GM23338 (cell line): ENCODE measurements at regions not wholly inside any gene's neighbourhood (a gene's known extent, or its start where the extent isn't known, plus 50 kb on each side); places are given as distances from the start of the nearest gene placed in this dataset.

Source experiments
- ATAC-seq: fragments of 200-7000 bp; cut with Tn5 transposase; 3 replicates; pipeline ENCODE4 v1.9.1; 2020
- DNase-seq: peaks from one replicate; pipeline ENCODE4 v3.0.0-alpha.2; 2015; ENCODE audit warnings: low spot score
- H2AFZ ChIP-seq: fragments of 200-600 bp; sonication (generic); 2 replicates; pipeline ENCODE4 v1.8.0; 2016; ENCODE audit warnings: antibody characterized with exemption, mild to moderate bottlenecking, moderate library complexity
- H3F3A ChIP-seq: fragments of 200-600 bp; sonication (generic); replicated peaks from 2 replicates; pipeline ENCODE4 v1.8.0; 2017; ENCODE audit warnings: antibody characterized with exemption, mixed run types, low read depth
- H3K27ac ChIP-seq: fragments of 200-600 bp; sonication (generic); 2 replicates; pipeline ENCODE4 v1.6.1; 2016; ENCODE audit warnings: low read depth
- H3K27me3 ChIP-seq: fragments of 200-600 bp; sonication (generic); 2 replicates; pipeline ENCODE4 v1.8.0; 2016; ENCODE audit warnings: mild to moderate bottlenecking, mixed run types, moderate library complexity; ENCODE audit not compliant: insufficient read depth
- H3K36me3 ChIP-seq: fragments of 200-600 bp; sonication (generic); 2 replicates; pipeline ENCODE4 v1.8.0; 2016; ENCODE audit warnings: mild to moderate bottlenecking; ENCODE audit not compliant: insufficient read depth
- H3K4me1 ChIP-seq: fragments of 200-600 bp; sonication (generic); 2 replicates; pipeline ENCODE4 v1.8.0; 2016; ENCODE audit warnings: mild to moderate bottlenecking, moderate library complexity; ENCODE audit not compliant: insufficient read depth
- H3K4me2 ChIP-seq: fragments of 200-600 bp; sonication (generic); 2 replicates; pipeline ENCODE4 v1.7.1; 2017; ENCODE audit warnings: mixed run types
- H3K4me3 ChIP-seq: fragments of 200-600 bp; sonication (generic); 2 replicates; pipeline ENCODE4 v1.6.1; 2016; ENCODE audit warnings: mixed run types
- H3K79me2 ChIP-seq: fragments of 200-600 bp; sonication (generic); replicated peaks from 2 replicates; pipeline ENCODE4 v1.8.0; 2017; ENCODE audit warnings: mild to moderate bottlenecking; ENCODE audit not compliant: insufficient read depth
- H3K9me2 ChIP-seq: fragments of 200-600 bp; sonication (generic); 2 replicates; pipeline ENCODE4 v1.8.0; 2017; ENCODE audit not compliant: insufficient read depth
- H4K20me1 ChIP-seq: fragments of 200-600 bp; sonication (generic); replicated peaks from 2 replicates; pipeline ENCODE4 v1.8.0; 2017; ENCODE audit warnings: mild to moderate bottlenecking; ENCODE audit not compliant: insufficient read depth
- H3K27ac Mint-ChIP-seq: 2 replicates; pipeline ENCODE4 v1.8.0; 2020; ENCODE audit warnings: inconsistent platforms, mild to moderate bottlenecking, moderate library complexity, mixed read lengths
- H3K27me3 Mint-ChIP-seq: 3 replicates; pipeline ENCODE4 v1.8.0; 2022; ENCODE audit warnings: low read depth, mild to moderate bottlenecking, moderate library complexity, mixed read lengths, inconsistent platforms; ENCODE audit not compliant: insufficient read depth, poor library complexity
- H3K36me3 Mint-ChIP-seq: 3 replicates; pipeline ENCODE4 v1.8.0; 2021; ENCODE audit warnings: low read depth, mild to moderate bottlenecking, inconsistent platforms, moderate library complexity, mixed read lengths
- H3K4me1 Mint-ChIP-seq: 3 replicates; pipeline ENCODE4 v1.8.0; 2020; ENCODE audit warnings: mild to moderate bottlenecking, inconsistent platforms, mixed read lengths
- H3K4me3 Mint-ChIP-seq: 3 replicates; pipeline ENCODE4 v1.8.0; 2021; ENCODE audit warnings: moderate library complexity, mild to moderate bottlenecking, inconsistent platforms, mixed read lengths
- H3K9me3 Mint-ChIP-seq: 3 replicates; pipeline ENCODE4 v1.8.0; 2020; ENCODE audit warnings: moderate library complexity, mild to moderate bottlenecking, inconsistent platforms, mixed read lengths
- CREB1 ChIP-seq: fragments of 250-450 bp; sonication (Bioruptor Pico); IDR thresholded peaks from 2 replicates; pipeline ENCODE4 v1.5.0; 2020; ENCODE audit warnings: low read depth, mild to moderate bottlenecking, moderate library complexity
- CTCF ChIP-seq, 2 experiments: fragments of 200-600 bp in 1 of 2; sonication (generic) in 1 of 2; conservative IDR thresholded peaks; 2 replicates each; pipeline versions ENCODE4 v1.5.1 to v1.6.1; 2016 to 2017; ENCODE audit warnings: antibody characterized with exemption in 2 of 2, low read depth in 2 of 2, mild to moderate bottlenecking in 2 of 2, moderate library complexity in 1 of 2
- EZH2phosphoT487 ChIP-seq: fragments of 200-600 bp; sonication (generic); IDR thresholded peaks from one replicate; pipeline ENCODE4 v1.8.1; 2018; ENCODE audit warnings: antibody characterized with exemption; ENCODE audit not compliant: unreplicated experiment
- JUNB ChIP-seq: IDR thresholded peaks from one replicate; pipeline ENCODE4 v1.6.1; 2016; ENCODE audit warnings: antibody characterized with exemption; ENCODE audit not compliant: unreplicated experiment
- POLR2AphosphoS5 ChIP-seq: IDR thresholded peaks from 2 replicates; pipeline ENCODE4 v1.6.1; 2016; ENCODE audit warnings: antibody characterized with exemption, low read depth
- STAT1 ChIP-seq: IDR thresholded peaks from one replicate; pipeline ENCODE4 v1.6.1; 2016; ENCODE audit warnings: antibody characterized with exemption; ENCODE audit not compliant: unreplicated experiment
- ZNF331 ChIP-seq: fragments of 250-450 bp; sonication (Bioruptor Pico); IDR thresholded peaks from 2 replicates; pipeline ENCODE4 v1.5.0; 2020; ENCODE audit warnings: low read depth, mild to moderate bottlenecking, moderate library complexity
- TF ChIP-seq, protein P1 (sequence below): fragments of 250-450 bp; sonication (Bioruptor Pico); IDR thresholded peaks from 2 replicates; pipeline ENCODE4 v1.5.0; 2020; ENCODE audit warnings: mild to moderate bottlenecking, moderate library complexity
- TF ChIP-seq, protein P2 (sequence below): IDR thresholded peaks from 2 replicates; pipeline ENCODE4 v1.6.1; 2016; ENCODE audit warnings: antibody characterized with exemption

- TF ChIP-seq, protein P1, sequence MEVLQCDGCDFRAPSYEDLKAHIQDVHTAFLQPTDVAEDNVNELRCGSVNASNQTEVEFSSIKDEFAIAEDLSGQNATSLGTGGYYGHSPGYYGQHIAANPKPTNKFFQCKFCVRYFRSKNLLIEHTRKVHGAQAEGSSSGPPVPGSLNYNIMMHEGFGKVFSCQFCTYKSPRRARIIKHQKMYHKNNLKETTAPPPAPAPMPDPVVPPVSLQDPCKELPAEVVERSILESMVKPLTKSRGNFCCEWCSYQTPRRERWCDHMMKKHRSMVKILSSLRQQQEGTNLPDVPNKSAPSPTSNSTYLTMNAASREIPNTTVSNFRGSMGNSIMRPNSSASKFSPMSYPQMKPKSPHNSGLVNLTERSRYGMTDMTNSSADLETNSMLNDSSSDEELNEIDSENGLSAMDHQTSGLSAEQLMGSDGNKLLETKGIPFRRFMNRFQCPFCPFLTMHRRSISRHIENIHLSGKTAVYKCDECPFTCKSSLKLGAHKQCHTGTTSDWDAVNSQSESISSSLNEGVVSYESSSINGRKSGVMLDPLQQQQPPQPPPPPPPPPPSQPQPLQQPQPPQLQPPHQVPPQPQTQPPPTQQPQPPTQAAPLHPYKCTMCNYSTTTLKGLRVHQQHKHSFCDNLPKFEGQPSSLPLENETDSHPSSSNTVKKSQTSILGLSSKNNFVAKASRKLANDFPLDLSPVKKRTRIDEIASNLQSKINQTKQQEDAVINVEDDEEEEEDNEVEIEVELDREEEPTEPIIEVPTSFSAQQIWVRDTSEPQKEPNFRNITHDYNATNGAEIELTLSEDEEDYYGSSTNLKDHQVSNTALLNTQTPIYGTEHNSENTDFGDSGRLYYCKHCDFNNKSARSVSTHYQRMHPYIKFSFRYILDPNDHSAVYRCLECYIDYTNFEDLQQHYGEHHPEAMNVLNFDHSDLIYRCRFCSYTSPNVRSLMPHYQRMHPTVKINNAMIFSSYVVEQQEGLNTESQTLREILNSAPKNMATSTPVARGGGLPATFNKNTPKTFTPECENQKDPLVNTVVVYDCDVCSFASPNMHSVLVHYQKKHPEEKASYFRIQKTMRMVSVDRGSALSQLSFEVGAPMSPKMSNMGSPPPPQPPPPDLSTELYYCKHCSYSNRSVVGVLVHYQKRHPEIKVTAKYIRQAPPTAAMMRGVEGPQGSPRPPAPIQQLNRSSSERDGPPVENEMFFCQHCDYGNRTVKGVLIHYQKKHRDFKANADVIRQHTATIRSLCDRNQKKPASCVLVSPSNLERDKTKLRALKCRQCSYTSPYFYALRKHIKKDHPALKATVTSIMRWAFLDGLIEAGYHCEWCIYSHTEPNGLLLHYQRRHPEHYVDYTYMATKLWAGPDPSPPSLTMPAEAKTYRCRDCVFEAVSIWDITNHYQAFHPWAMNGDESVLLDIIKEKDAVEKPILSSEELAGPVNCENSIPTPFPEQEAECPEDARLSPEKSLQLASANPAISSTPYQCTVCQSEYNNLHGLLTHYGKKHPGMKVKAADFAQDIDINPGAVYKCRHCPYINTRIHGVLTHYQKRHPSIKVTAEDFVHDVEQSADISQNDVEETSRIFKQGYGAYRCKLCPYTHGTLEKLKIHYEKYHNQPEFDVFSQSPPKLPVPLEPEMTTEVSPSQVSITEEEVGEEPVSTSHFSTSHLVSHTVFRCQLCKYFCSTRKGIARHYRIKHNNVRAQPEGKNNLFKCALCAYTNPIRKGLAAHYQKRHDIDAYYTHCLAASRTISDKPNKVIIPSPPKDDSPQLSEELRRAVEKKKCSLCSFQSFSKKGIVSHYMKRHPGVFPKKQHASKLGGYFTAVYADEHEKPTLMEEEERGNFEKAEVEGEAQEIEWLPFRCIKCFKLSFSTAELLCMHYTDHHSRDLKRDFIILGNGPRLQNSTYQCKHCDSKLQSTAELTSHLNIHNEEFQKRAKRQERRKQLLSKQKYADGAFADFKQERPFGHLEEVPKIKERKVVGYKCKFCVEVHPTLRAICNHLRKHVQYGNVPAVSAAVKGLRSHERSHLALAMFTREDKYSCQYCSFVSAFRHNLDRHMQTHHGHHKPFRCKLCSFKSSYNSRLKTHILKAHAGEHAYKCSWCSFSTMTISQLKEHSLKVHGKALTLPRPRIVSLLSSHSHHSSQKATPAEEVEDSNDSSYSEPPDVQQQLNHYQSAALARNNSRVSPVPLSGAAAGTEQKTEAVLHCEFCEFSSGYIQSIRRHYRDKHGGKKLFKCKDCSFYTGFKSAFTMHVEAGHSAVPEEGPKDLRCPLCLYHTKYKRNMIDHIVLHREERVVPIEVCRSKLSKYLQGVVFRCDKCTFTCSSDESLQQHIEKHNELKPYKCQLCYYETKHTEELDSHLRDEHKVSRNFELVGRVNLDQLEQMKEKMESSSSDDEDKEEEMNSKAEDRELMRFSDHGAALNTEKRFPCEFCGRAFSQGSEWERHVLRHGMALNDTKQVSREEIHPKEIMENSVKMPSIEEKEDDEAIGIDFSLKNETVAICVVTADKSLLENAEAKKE = no peak
These were observed 182.3 kb downstream of the EBLN2 start (continued) for GRCh38 chr3:73243740-73244139.

GRCh38 chr3:73245459-73245858 lies 184.0 kb downstream of the EBLN2 start:
- no peak overlapping the region for H3K27ac Mint-ChIP-seq
- H2AFZ ChIP-seq = no peak overlapping the region
- H3K4me1 ChIP-seq = no peaks in the 10 kb centered on the region
- no peak for DNase-seq
- no peaks in the 10 kb centered on the region for H3K9me3 Mint-ChIP-seq
- no peak for ATAC-seq
- H3K36me3 Mint-ChIP-seq = no peaks in the 10 kb centered on the region
- H3K27ac ChIP-seq = no peak overlapping the region
- H3K4me2 ChIP-seq = no peak overlapping the region
- no peak for TF ChIP-seq ZNF331
- TF ChIP-seq, protein P2, sequence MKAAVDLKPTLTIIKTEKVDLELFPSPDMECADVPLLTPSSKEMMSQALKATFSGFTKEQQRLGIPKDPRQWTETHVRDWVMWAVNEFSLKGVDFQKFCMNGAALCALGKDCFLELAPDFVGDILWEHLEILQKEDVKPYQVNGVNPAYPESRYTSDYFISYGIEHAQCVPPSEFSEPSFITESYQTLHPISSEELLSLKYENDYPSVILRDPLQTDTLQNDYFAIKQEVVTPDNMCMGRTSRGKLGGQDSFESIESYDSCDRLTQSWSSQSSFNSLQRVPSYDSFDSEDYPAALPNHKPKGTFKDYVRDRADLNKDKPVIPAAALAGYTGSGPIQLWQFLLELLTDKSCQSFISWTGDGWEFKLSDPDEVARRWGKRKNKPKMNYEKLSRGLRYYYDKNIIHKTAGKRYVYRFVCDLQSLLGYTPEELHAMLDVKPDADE = no peak
- no peak for TF ChIP-seq CREB1
- no peak for TF ChIP-seq STAT1
- no peak for TF ChIP-seq JUNB
- no peak for TF ChIP-seq EZH2phosphoT487
- no peak for TF ChIP-seq CTCF (conservative IDR thresholded peaks at IDR 0.05; ENCODE audit: low read depth in 2 of 2)
- TF ChIP-seq POLR2AphosphoS5 = no peak
- H3K36me3 ChIP-seq = no peaks in the 10 kb centered on the region; the same call in 1 of the 2 replicates
- H3F3A ChIP-seq = no peaks in the 10 kb centered on the region
- no peak overlapping the region for H3K4me3 Mint-ChIP-seq
- no peak overlapping the region for H3K4me3 ChIP-seq
- no peaks in the 10 kb centered on the region for H3K4me1 Mint-ChIP-seq
- peaks cover 2% of the 10 kb centered on the region for H3K27me3 Mint-ChIP-seq
- no peaks in the 10 kb centered on the region for H3K27me3 ChIP-seq
- H4K20me1 ChIP-seq = no peaks in the 10 kb centered on the region
- no peaks in the 10 kb centered on the region for H3K79me2 ChIP-seq
- H3K9me2 ChIP-seq = no peaks in the 10 kb centered on the region
